Liver (tissue), 3 donors: ENCODE measurements at regions not wholly inside any gene's neighbourhood (a gene's known extent, or its start where the extent isn't known, plus 50 kb on each side); places are given as distances from the start of the nearest gene placed in this dataset.

Experiments used
- EGR1 ChIP-seq, 2 donors: IDR thresholded peaks; 2 replicates each; pipeline ENCODE4 v1.6.1; 2016 to 2018; ENCODE audit warnings: antibody characterized with exemption in 2 of 2, low read depth in 2 of 2
- GABPA ChIP-seq, 2 donors: IDR thresholded peaks in 1 of 2; conservative IDR thresholded peaks in 1 of 2; 2 replicates each; pipeline ENCODE4 v1.6.1; 2016; ENCODE audit warnings: antibody characterized with exemption in 2 of 2, mild to moderate bottlenecking in 1 of 2, moderate library complexity in 1 of 2
- HNF4G ChIP-seq: IDR thresholded peaks from 2 replicates; pipeline ENCODE4 v1.6.1; 2016; ENCODE audit warnings: antibody characterized with exemption
- JUND ChIP-seq, 2 donors: IDR thresholded peaks; 2 replicates each; pipeline ENCODE4 v1.6.1; 2016; ENCODE audit warnings: antibody characterized with exemption in 2 of 2
- RAD21 ChIP-seq, 2 donors: IDR thresholded peaks; 2 replicates each; pipeline ENCODE4 v1.6.1; 2016; ENCODE audit warnings: antibody characterized with exemption in 2 of 2, mild to moderate bottlenecking in 2 of 2
- SP1 ChIP-seq: IDR thresholded peaks from 2 replicates; pipeline ENCODE4 v1.6.1; 2018; ENCODE audit warnings: antibody characterized with exemption, mild to moderate bottlenecking
- TF ChIP-seq, protein P1 (sequence below): fragments of 150-350 bp; IDR thresholded peaks from 2 replicates; pipeline ENCODE4 v1.5.1; 2017; ENCODE audit warnings: improper control_type of control experiment, low read depth, low read length; ENCODE audit not compliant: missing input control
- TF ChIP-seq, protein P2 (sequence below): IDR thresholded peaks from 2 replicates; pipeline ENCODE4 v1.6.1; 2016; ENCODE audit warnings: antibody characterized with exemption, mild to moderate bottlenecking
- TF ChIP-seq, protein P3 (sequence below): IDR thresholded peaks from 2 replicates; pipeline ENCODE4 v1.6.1; 2016; ENCODE audit warnings: antibody characterized with exemption
- TF ChIP-seq, protein P4 (sequence below): IDR thresholded peaks from 2 replicates; pipeline ENCODE4 v1.6.1; 2016; ENCODE audit warnings: antibody characterized with exemption
- donor health status: healthy.
- donor health status: healthy.

DNA sequence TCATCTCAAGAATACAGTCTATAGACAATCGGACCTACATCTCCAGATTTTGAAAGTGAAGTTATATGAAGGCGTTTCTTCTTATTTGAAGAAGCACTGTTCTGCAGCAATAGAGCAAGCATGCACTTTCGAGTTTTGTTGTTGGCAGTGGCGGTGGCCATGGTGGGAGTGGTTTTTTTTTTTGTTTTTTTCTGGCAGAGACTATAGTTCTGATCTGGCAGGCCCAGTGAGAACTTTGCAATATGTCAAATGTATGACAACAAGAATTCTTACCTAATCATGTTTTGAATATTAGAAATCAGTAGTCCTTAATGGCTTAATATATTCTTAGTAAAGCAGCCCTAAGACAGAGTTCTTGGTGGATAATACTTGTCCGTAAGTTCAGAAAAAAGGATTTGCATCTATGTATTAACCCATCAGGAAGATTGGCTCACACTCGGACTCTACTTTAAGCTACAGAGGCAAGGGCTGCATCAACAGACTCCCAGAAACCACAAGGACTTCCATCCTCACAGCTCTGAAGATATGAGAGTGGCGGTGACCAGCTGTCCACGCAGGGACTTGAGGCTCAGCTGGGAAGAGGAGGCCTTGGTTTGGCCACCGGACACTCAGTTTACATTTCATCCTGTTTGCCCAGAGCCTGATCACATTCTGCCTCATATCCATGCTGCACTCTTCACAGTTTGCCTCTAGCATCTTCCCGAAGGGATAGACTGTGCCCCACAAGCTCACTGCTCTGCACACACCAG, 124.1 kb upstream of the THBS1 start:
- no peak for TF ChIP-seq SP1
- no peak for TF ChIP-seq RAD21 (IDR thresholded peaks at IDR 0.05)
- TF ChIP-seq, protein P1, sequence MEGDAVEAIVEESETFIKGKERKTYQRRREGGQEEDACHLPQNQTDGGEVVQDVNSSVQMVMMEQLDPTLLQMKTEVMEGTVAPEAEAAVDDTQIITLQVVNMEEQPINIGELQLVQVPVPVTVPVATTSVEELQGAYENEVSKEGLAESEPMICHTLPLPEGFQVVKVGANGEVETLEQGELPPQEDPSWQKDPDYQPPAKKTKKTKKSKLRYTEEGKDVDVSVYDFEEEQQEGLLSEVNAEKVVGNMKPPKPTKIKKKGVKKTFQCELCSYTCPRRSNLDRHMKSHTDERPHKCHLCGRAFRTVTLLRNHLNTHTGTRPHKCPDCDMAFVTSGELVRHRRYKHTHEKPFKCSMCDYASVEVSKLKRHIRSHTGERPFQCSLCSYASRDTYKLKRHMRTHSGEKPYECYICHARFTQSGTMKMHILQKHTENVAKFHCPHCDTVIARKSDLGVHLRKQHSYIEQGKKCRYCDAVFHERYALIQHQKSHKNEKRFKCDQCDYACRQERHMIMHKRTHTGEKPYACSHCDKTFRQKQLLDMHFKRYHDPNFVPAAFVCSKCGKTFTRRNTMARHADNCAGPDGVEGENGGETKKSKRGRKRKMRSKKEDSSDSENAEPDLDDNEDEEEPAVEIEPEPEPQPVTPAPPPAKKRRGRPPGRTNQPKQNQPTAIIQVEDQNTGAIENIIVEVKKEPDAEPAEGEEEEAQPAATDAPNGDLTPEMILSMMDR = no peak
- no peak for TF ChIP-seq JUND (IDR thresholded peaks at IDR 0.05)
- TF ChIP-seq, protein P2, sequence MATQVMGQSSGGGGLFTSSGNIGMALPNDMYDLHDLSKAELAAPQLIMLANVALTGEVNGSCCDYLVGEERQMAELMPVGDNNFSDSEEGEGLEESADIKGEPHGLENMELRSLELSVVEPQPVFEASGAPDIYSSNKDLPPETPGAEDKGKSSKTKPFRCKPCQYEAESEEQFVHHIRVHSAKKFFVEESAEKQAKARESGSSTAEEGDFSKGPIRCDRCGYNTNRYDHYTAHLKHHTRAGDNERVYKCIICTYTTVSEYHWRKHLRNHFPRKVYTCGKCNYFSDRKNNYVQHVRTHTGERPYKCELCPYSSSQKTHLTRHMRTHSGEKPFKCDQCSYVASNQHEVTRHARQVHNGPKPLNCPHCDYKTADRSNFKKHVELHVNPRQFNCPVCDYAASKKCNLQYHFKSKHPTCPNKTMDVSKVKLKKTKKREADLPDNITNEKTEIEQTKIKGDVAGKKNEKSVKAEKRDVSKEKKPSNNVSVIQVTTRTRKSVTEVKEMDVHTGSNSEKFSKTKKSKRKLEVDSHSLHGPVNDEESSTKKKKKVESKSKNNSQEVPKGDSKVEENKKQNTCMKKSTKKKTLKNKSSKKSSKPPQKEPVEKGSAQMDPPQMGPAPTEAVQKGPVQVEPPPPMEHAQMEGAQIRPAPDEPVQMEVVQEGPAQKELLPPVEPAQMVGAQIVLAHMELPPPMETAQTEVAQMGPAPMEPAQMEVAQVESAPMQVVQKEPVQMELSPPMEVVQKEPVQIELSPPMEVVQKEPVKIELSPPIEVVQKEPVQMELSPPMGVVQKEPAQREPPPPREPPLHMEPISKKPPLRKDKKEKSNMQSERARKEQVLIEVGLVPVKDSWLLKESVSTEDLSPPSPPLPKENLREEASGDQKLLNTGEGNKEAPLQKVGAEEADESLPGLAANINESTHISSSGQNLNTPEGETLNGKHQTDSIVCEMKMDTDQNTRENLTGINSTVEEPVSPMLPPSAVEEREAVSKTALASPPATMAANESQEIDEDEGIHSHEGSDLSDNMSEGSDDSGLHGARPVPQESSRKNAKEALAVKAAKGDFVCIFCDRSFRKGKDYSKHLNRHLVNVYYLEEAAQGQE = no peak
- TF ChIP-seq, protein P3, sequence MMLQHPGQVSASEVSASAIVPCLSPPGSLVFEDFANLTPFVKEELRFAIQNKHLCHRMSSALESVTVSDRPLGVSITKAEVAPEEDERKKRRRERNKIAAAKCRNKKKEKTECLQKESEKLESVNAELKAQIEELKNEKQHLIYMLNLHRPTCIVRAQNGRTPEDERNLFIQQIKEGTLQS = no peak
- TF ChIP-seq, protein P4, sequence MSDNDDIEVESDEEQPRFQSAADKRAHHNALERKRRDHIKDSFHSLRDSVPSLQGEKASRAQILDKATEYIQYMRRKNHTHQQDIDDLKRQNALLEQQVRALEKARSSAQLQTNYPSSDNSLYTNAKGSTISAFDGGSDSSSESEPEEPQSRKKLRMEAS = no peak
- no peak for TF ChIP-seq HNF4G
- no peak for TF ChIP-seq GABPA (IDR thresholded peaks at IDR 0.05 in 1 of 2, conservative IDR thresholded peaks at IDR 0.05 in 1 of 2)
- TF ChIP-seq EGR1 (IDR thresholded peaks at IDR 0.05; ENCODE audit: low read depth in 2 of 2) = no peak
